MM.1S (cell line): ENCODE measurements at regions not wholly inside any gene's neighbourhood (a gene's known extent, or its start where the extent isn't known, plus 50 kb on each side); places are given as distances from the start of the nearest gene placed in this dataset.

Experiments
- EZH2 ChIP-seq: fragments of 300-600 bp; sonication (generic); optimal IDR thresholded peaks from 2 replicates; pipeline ENCODE3; 2017; ENCODE audit warnings: low read depth, mild to moderate bottlenecking, antibody characterized with exemption, low read length, mixed read lengths
- EZH2phosphoT487 ChIP-seq: fragments of 300-600 bp; sonication (generic); IDR thresholded peaks from 2 replicates; pipeline ENCODE4 v1.6.1; 2018; ENCODE audit warnings: antibody characterized with exemption, low read length
- TF ChIP-seq, protein P1 (sequence below): fragments of 300-600 bp; sonication (generic); IDR thresholded peaks from 2 replicates; pipeline ENCODE4 v1.5.1; 2016; ENCODE audit warnings: antibody characterized with exemption, low read length, mixed read lengths

DNA sequence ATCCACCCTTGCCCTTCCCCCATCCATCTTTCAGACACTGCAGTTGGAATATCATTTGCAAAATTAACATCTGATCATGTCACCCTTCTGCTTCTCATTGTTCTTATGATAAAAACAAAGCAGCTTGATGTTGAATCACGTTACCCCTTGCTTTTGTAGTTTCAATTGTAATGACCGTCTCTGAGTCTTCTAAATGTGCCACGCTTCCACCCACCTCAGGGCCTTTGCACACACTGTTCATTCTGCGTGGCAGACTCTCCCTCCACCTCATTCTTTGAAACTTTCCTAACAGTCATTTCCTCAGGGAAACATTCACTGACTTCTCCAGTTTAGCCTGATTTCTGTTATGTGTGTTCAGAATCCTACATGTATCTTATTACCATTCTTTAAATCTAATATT, 143.6 kb upstream of the LMO4 start:
- TF ChIP-seq, protein P1, sequence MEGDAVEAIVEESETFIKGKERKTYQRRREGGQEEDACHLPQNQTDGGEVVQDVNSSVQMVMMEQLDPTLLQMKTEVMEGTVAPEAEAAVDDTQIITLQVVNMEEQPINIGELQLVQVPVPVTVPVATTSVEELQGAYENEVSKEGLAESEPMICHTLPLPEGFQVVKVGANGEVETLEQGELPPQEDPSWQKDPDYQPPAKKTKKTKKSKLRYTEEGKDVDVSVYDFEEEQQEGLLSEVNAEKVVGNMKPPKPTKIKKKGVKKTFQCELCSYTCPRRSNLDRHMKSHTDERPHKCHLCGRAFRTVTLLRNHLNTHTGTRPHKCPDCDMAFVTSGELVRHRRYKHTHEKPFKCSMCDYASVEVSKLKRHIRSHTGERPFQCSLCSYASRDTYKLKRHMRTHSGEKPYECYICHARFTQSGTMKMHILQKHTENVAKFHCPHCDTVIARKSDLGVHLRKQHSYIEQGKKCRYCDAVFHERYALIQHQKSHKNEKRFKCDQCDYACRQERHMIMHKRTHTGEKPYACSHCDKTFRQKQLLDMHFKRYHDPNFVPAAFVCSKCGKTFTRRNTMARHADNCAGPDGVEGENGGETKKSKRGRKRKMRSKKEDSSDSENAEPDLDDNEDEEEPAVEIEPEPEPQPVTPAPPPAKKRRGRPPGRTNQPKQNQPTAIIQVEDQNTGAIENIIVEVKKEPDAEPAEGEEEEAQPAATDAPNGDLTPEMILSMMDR = no peak
- TF ChIP-seq EZH2 = no peak
- TF ChIP-seq EZH2phosphoT487 = no peak
